Ovary (tissue), 3 donors: ENCODE measurements at regions not wholly inside any gene's neighbourhood (a gene's known extent, or its start where the extent isn't known, plus 50 kb on each side); places are given as distances from the start of the nearest gene placed in this dataset.

Experiments
- CTCF ChIP-seq, 3 donors: fragments of 450-650 bp in 2 of 3; fragments of 200-600 bp in 1 of 3; IDR thresholded peaks; one replicate each; pipeline versions ENCODE4 v1.5.1 to v1.8.0; 2016 to 2022; ENCODE audit warnings: antibody characterized with exemption in 3 of 3, mild to moderate bottlenecking in 1 of 3
- POLR2A ChIP-seq: fragments of 450-650 bp; IDR thresholded peaks from one replicate; pipeline ENCODE4 v1.6.1; 2017; ENCODE audit warnings: antibody characterized with exemption, mild to moderate bottlenecking, moderate library complexity
- donor health status: DM: no; HTN: no; CAD: no.

- no peak for TF ChIP-seq CTCF (IDR thresholded peaks at IDR 0.05)
- TF ChIP-seq POLR2A = no peak
Measured at GRCh38 chr6:170134471-170135440, 156.1 kb downstream of the DLL1 start.
